ENCODE measurements at regions not wholly inside any gene's neighbourhood (a gene's known extent, or its start where the extent isn't known, plus 50 kb on each side); places are given as distances from the start of the nearest gene placed in this dataset.

GRCh38 chr1:57901208-57901919 lies 477.5 kb upstream of the DAB1 start:
- no peak for DNase-seq

- no peak for DNase-seq
These were observed 474.7 kb upstream of the DAB1 start for GRCh38 chr1:57898531-57898930.

GRCh38 chr1:57897581-57897980 lies 473.7 kb upstream of the DAB1 start:
- no peak for DNase-seq

GRCh38 chr1:57894315-57894714 lies 470.5 kb upstream of the DAB1 start:
- DNase-seq = no peak

- no peak for DNase-seq
These were observed 465.9 kb upstream of the DAB1 start for GRCh38 chr1:57889676-57890320.

- DNase-seq = no peak
These were observed 464.2 kb upstream of the DAB1 start for GRCh38 chr1:57887964-57888491.

- DNase-seq = no peak
These were observed 462.5 kb upstream of the DAB1 start for GRCh38 chr1:57886376-57886775.

- DNase-seq = no peak
These were observed 459.8 kb upstream of the DAB1 start for GRCh38 chr1:57883642-57883995.

GRCh38 chr1:57882934-57883641 lies 459.2 kb upstream of the DAB1 start:
- DNase-seq = no peak

- DNase-seq = no peak
These were observed 458.2 kb upstream of the DAB1 start for GRCh38 chr1:57882072-57882471.

- DNase-seq = no peak
These were observed 457.8 kb upstream of the DAB1 start for GRCh38 chr1:57881639-57882038.

- DNase-seq = no peak
These were observed 455.8 kb upstream of the DAB1 start for GRCh38 chr1:57879700-57880099.

- no peak for DNase-seq
These were observed 450.6 kb upstream of the DAB1 start for GRCh38 chr1:57874418-57874877.

- no peak for DNase-seq
These were observed 449.1 kb upstream of the DAB1 start for GRCh38 chr1:57872913-57873312.

- DNase-seq = no peak
These were observed 445.0 kb upstream of the DAB1 start for GRCh38 chr1:57868908-57869307.

GRCh38 chr1:57868239-57868638 lies 444.4 kb upstream of the DAB1 start:
- no peak for DNase-seq

GRCh38 chr1:57866998-57867397 lies 443.1 kb upstream of the DAB1 start:
- DNase-seq = no peak

GRCh38 chr1:57860931-57861565 lies 437.2 kb upstream of the DAB1 start:
- no peak for DNase-seq

- no peak for DNase-seq
These were observed 436.5 kb upstream of the DAB1 start for GRCh38 chr1:57860325-57860724.

GRCh38 chr1:57858740-57859139 lies 434.9 kb upstream of the DAB1 start:
- DNase-seq = no peak

GRCh38 chr1:57857809-57858208 lies 433.9 kb upstream of the DAB1 start:
- no peak for DNase-seq

GRCh38 chr1:57854436-57854835 lies 430.6 kb upstream of the DAB1 start:
- DNase-seq = no peak

- DNase-seq = no peak
These were observed 426.5 kb upstream of the DAB1 start for GRCh38 chr1:57850176-57850940.

All from stimulated activated CD4-positive, alpha-beta T cell treated with anti-CD3 and anti-CD28 coated beads, Interleukin-4, amount 100 ng/mL, for 24 hours (primary cell).